ENCODE measurements at regions not wholly inside any gene's neighbourhood (a gene's known extent, or its start where the extent isn't known, plus 50 kb on each side); places are given as distances from the start of the nearest gene placed in this dataset.

DNA sequence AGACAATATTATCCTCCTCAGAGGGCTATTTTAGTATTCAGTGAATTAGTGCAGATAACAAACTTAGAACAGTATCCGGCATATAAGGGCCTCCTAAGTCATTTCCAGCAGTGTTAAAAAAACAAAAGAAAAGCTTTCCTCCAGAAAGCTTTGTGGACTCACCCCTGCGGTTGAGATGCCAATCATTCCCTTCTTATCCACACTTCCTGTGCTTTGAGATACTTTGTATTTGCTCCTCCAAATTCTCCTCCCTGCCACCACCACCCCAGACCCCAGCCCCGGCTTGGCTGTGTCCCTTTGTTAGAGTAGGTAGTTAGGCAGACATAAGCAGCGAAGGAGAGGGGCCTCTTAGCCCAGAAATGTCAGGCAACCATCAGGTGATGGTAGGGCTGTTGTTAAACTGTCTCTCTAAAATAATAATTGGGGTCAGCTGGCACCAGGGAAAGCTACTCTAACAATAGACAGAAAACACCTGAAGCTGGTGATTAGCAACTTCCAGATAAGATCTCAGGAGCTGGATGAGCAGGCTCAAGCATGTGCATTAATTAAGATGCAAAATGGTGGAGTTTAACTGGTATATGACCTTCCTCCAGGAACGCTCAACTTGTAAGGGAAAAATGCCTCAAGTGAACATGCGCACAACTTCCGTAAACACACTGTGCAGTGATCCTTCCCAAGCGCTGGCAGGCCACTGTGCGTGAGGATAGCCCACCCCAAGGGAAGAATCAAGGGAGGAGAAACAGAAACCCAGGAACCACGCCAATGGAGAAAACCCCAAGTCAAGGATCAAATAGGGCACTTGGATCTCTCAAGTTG is 152.1 kb upstream of the EEA1 start:
- TF ChIP-seq EZH2phosphoT487 (IDR thresholded peaks at IDR 0.05; ENCODE audit: borderline replicate concordance, low read depth, low read length) (no peak), CTCF (conservative IDR thresholded peaks at IDR 0.05; ENCODE audit: low read length) (no peak)
- no peak overlapping the region for H2AFZ ChIP-seq (ENCODE audit: low read length)

DNA sequence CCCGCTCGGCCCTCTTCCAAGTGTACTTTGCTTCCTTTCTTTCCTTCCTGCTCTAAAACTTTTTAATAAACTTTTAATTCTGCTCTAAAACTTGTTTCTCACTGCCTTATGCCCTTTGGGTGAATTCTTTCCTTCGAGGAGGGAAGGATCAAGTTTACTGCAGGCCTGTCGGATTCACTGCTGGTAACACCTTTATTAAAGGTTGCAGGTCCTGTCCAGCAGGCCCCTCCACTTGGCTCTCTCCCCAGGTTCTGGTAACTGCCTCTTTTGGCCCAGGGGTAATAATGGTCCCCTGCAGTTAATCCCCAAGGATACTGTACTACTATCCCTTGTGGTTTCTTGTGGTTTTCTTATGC is 152.7 kb upstream of the EEA1 start:
- no peak overlapping the region for H3K4me2 ChIP-seq (ENCODE audit: low read length)
- no peak overlapping the region for H2AFZ ChIP-seq (ENCODE audit: low read length)
- ChIA-PET POLR2A (no interaction called here), CTCF (ENCODE audit: unreplicated experiment) (no interaction called here)
- no peaks in the 10 kb centered on the region for H3K9me3 ChIP-seq (ENCODE audit: low read length)
- no TSS peak for BruUV-seq (replicated peaks)
- no peaks in the 10 kb centered on the region for H3K4me1 ChIP-seq (ENCODE audit: insufficient read depth, low read length, poor library complexity, severe bottlenecking)
- intact Hi-C loops (cut with micrococcal nuclease; ENCODE audit: unreplicated experiment), result no loop called here
- H3K9me2 ChIP-seq (ENCODE audit: insufficient read depth, low read length), result no peaks in the 10 kb centered on the region
- H3K79me2 ChIP-seq (ENCODE audit: insufficient read depth, low read depth, low read length), result no peaks in the 10 kb centered on the region
- no peak overlapping the region for H3K27ac ChIP-seq (ENCODE audit: low read depth, low read length, poor library complexity, severe bottlenecking)
- H4K20me1 ChIP-seq (ENCODE audit: insufficient read depth, low read length), result no peaks in the 10 kb centered on the region
- TF ChIP-seq CTCF (conservative IDR thresholded peaks at IDR 0.05; ENCODE audit: low read length), result no peak
- no peak for TF ChIP-seq EZH2phosphoT487 (IDR thresholded peaks at IDR 0.05; ENCODE audit: borderline replicate concordance, low read depth, low read length)
- H3K36me3 ChIP-seq (ENCODE audit: insufficient read depth, low read length), result no peaks in the 10 kb centered on the region
- DNase-seq (ENCODE audit: low spot score), result no peak
- no peak overlapping the region for H3K4me3 ChIP-seq (ENCODE audit: low read depth, low read length, poor library complexity, severe bottlenecking)

More for the DNA sequence above, 152.1 kb upstream of the EEA1 start:
- Histone ChIP-seq H3K36me3 (ENCODE audit: insufficient read depth, low read length) (no peaks in the 10 kb centered on the region), H3K4me2 (ENCODE audit: low read length) (no peak overlapping the region), H3K9me3 (ENCODE audit: low read length) (no peaks in the 10 kb centered on the region), H3K4me3 (ENCODE audit: low read depth, low read length, poor library complexity, severe bottlenecking) (no peak overlapping the region), H3K9me2 (ENCODE audit: insufficient read depth, low read length) (no peaks in the 10 kb centered on the region), H3K79me2 (ENCODE audit: insufficient read depth, low read depth, low read length) (no peaks in the 10 kb centered on the region), H3K27ac (ENCODE audit: low read depth, low read length, poor library complexity, severe bottlenecking) (no peak overlapping the region), H4K20me1 (ENCODE audit: insufficient read depth, low read length) (no peaks in the 10 kb centered on the region), H3K4me1 (ENCODE audit: insufficient read depth, low read length, poor library complexity, severe bottlenecking) (no peaks in the 10 kb centered on the region)
- ChIA-PET CTCF (ENCODE audit: unreplicated experiment) (no interaction called here), POLR2A (interaction anchor here (0.8 kb wide), 1 partner anchor 79 kb away, joined by 3 read pairs; no protein-coding TSS in a partner anchor)
- no TSS peak for BruUV-seq (replicated peaks)
- intact Hi-C loops (cut with micrococcal nuclease; ENCODE audit: unreplicated experiment), result no loop called here
- DNase-seq (ENCODE audit: low spot score), result no peak

Data from OCI-LY7 (cell line).